ENCODE measurements at regions not wholly inside any gene's neighbourhood (a gene's known extent, or its start where the extent isn't known, plus 50 kb on each side); places are given as distances from the start of the nearest gene placed in this dataset.
"Not testable (repeated sequence)": the region's sequence is repeated elsewhere in the genome, so short reads cannot be mapped to it uniquely, and the experiment has no call there.

DNA sequence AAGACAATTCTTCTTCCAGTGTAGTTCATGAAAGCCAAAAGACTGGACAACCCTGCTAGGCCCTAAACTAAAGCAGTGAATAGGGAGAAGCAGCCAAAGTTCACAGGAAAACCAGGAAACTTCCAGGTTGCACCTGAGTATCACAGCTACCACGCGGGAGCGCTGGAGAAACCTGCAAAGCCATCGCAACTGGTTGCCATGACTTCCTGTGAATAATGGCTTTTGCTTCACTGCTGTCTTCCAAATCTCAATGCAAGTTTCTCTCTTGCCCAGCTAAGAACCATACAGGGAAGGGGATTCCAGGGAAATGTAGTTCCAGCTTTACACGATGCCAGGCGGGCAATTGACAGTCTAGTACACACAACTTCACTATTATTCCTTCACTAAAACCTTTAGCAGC, 114.1 kb downstream of the GXYLT1 start:
- Histone ChIP-seq H3K27me3 (replicated peaks in 1 of 2; ENCODE audit: control insufficient read depth in 2 of 2, extremely low read depth in 1 of 2, insufficient read depth in 2 of 2, low read length in 1 of 2) (no peaks in the 10 kb centered on the region), H3K9me3 (no peaks in the 10 kb centered on the region), H3K36me3 (ENCODE audit: control insufficient read depth in 2 of 2, extremely low read depth in 1 of 2, insufficient read depth in 1 of 2, low read length in 1 of 2) (no peaks in the 10 kb centered on the region), H3K27ac (ENCODE audit: low read length) (no peak overlapping the region), H3K4me1 (ENCODE audit: control insufficient read depth in 1 of 2, extremely low read depth in 1 of 2, insufficient read depth in 2 of 2, low read length in 2 of 2) (no peaks in the 10 kb centered on the region), H3K4me3 (ENCODE audit: control insufficient read depth in 1 of 2, extremely low read depth in 1 of 2, low read length in 1 of 2) (no peak overlapping the region)
- 94% methylated on average over 6 of the region's 6 CpGs for WGBS (ENCODE audit: insufficient coverage)
- Mint-ChIP-seq H3K4me1 (no peaks in the 10 kb centered on the region), H3K9me3 (no peaks in the 10 kb centered on the region), H3K4me3 (no peak overlapping the region), H3K27me3 (no peaks in the 10 kb centered on the region), H3K27ac (no peak overlapping the region), H3K36me3 (no peaks in the 10 kb centered on the region)
- DNase-seq (no peak), ATAC-seq (replicated peaks in 1 of 4) (no peak)
- POLR2A ChIA-PET: interaction anchor here in 1 of 2 donors (0.6 kb wide), 1 partner anchor 27 kb away, joined by 4 read pairs; no protein-coding TSS in a partner anchor
- CTCF ChIA-PET: interaction anchor here (0.6 to 1.1 kb wide), 2 partner anchors 10 to 824 kb away, joined by 3 to 4 read pairs; no protein-coding TSS in a partner anchor

- POLR2A ChIA-PET: no interaction called here
- Mint-ChIP-seq H3K4me3 (no peak overlapping the region), H3K36me3 (no peaks in the 10 kb centered on the region), H3K27me3 (peaks cover 0 to 8% of the 10 kb centered on the region in 2 donors), H3K4me1 (peaks cover 8 to 13% (median 9%) of the 10 kb centered on the region in 3 donors), H3K9me3 (no peaks in the 10 kb centered on the region), H3K27ac (no peak overlapping the region)
- Histone ChIP-seq H3K4me3 (ENCODE audit: control insufficient read depth in 1 of 2, extremely low read depth in 1 of 2, low read length in 1 of 2) (no peak overlapping the region), H3K27me3 (replicated peaks in 1 of 2; ENCODE audit: control insufficient read depth in 2 of 2, extremely low read depth in 1 of 2, insufficient read depth in 2 of 2, low read length in 1 of 2) (peaks cover 0 to 5% of the 10 kb centered on the region in 2 experiments), H3K4me1 (ENCODE audit: control insufficient read depth in 1 of 2, extremely low read depth in 1 of 2, insufficient read depth in 2 of 2, low read length in 2 of 2) (peaks cover 0 to 6% of the 10 kb centered on the region in 2 experiments), H3K9me3 (no peaks in the 10 kb centered on the region), H3K36me3 (ENCODE audit: control insufficient read depth in 2 of 2, extremely low read depth in 1 of 2, insufficient read depth in 1 of 2, low read length in 1 of 2) (no peaks in the 10 kb centered on the region), H3K27ac (ENCODE audit: low read length) (no peak overlapping the region)
- no CpG with 5 or more reads among the region's 5 CpGs for WGBS (ENCODE audit: insufficient coverage)
- ATAC-seq (replicated peaks in 1 of 4): no peak
- CTCF ChIA-PET: interaction anchor here in 1 of 2 donors (0.6 kb wide), 1 partner anchor 76 kb away, joined by 4 read pairs; no protein-coding TSS in a partner anchor
- DNase-seq: no peak
Measured at GRCh38 chr12:42027546-42027945, 117.1 kb downstream of the GXYLT1 start.

GRCh38 chr12:42024495-42024830, 120.2 kb downstream of the GXYLT1 start:
- H3K27me3 Mint-ChIP-seq: peaks cover 0 to 10% of the 10 kb centered on the region in 2 donors
- no peak overlapping the region for H3K27ac ChIP-seq (ENCODE audit: low read length)
- POLR2A ChIA-PET: interaction anchor here in 1 of 2 donors (0.5 to 0.6 kb wide), 2 partner anchors 105 to 1030 kb away, joined by 3 read pairs; no protein-coding TSS in a partner anchor
- WGBS (ENCODE audit: insufficient coverage): no CpG with 5 or more reads among the region's 3 CpGs
- H3K4me1 ChIP-seq (ENCODE audit: control insufficient read depth in 1 of 2, extremely low read depth in 1 of 2, insufficient read depth in 2 of 2, low read length in 2 of 2): peaks cover 0 to 6% of the 10 kb centered on the region in 2 experiments
- H3K36me3 Mint-ChIP-seq: no peaks in the 10 kb centered on the region
- no peak overlapping the region for H3K4me3 ChIP-seq (ENCODE audit: control insufficient read depth in 1 of 2, extremely low read depth in 1 of 2, low read length in 1 of 2)
- no peaks in the 10 kb centered on the region for H3K9me3 Mint-ChIP-seq
- no peaks in the 10 kb centered on the region for H3K9me3 ChIP-seq
- CTCF ChIA-PET: interaction anchor here (0.5 to 4.2 kb wide), 10 partner anchors 10 to 1078 kb away, joined by 3 to 19 read pairs (median 4); no protein-coding TSS in a partner anchor
- H3K4me3 Mint-ChIP-seq: peak overlapping the region; percentile 59 to 72 (median 63)
- DNase-seq (no peak), ATAC-seq (replicated peaks in 1 of 4) (no peak)
- H3K36me3 ChIP-seq (ENCODE audit: control insufficient read depth in 2 of 2, extremely low read depth in 1 of 2, insufficient read depth in 1 of 2, low read length in 1 of 2): no peaks in the 10 kb centered on the region
- peaks cover 8 to 13% (median 9%) of the 10 kb centered on the region in 3 donors for H3K4me1 Mint-ChIP-seq
- H3K27me3 ChIP-seq (replicated peaks in 1 of 2; ENCODE audit: control insufficient read depth in 2 of 2, extremely low read depth in 1 of 2, insufficient read depth in 2 of 2, low read length in 1 of 2): peaks cover 0 to 7% of the 10 kb centered on the region in 2 experiments
- no peak overlapping the region for H3K27ac Mint-ChIP-seq

GRCh38 chr12:42023733-42024494, 120.8 kb downstream of the GXYLT1 start:
- peak overlapping the region in 1 of 2 donors; percentile 13 for H3K4me3 ChIP-seq (ENCODE audit: control insufficient read depth in 1 of 2, extremely low read depth in 1 of 2, low read length in 1 of 2)
- POLR2A ChIA-PET: interaction anchor here in 1 of 2 donors (0.5 to 0.6 kb wide), 2 partner anchors 104 to 1029 kb away, joined by 3 read pairs; no protein-coding TSS in a partner anchor

GRCh38 chr12:42021937-42022336, 122.7 kb downstream of the GXYLT1 start:
- H3K4me1 ChIP-seq (ENCODE audit: control insufficient read depth in 1 of 2, extremely low read depth in 1 of 2, insufficient read depth in 2 of 2, low read length in 2 of 2); H3K4me3 Mint-ChIP-seq; H3K4me3 ChIP-seq (ENCODE audit: control insufficient read depth in 1 of 2, extremely low read depth in 1 of 2, low read length in 1 of 2); H3K27ac ChIP-seq (ENCODE audit: low read length); H3K9me3 Mint-ChIP-seq; H3K36me3 ChIP-seq (ENCODE audit: control insufficient read depth in 2 of 2, extremely low read depth in 1 of 2, insufficient read depth in 1 of 2, low read length in 1 of 2); H3K36me3 Mint-ChIP-seq; ATAC-seq (replicated peaks in 1 of 4); H3K9me3 ChIP-seq; H3K27ac Mint-ChIP-seq; POLR2A ChIA-PET; DNase-seq: not testable (repeated sequence)
- 100% methylated on average over 2 of the region's 9 CpGs for WGBS (ENCODE audit: insufficient coverage)
- H3K27me3 Mint-ChIP-seq: peaks cover 1 to 14% of the 10 kb centered on the region in 2 donors
- H3K27me3 ChIP-seq (replicated peaks in 1 of 2; ENCODE audit: control insufficient read depth in 2 of 2, extremely low read depth in 1 of 2, insufficient read depth in 2 of 2, low read length in 1 of 2): peaks cover 0 to 17% of the 10 kb centered on the region in 2 experiments
- CTCF ChIA-PET: interaction anchor here (0.7 kb wide), 2 partner anchors 274 to 310 kb away, joined by 5 read pairs; no protein-coding TSS in a partner anchor
- peaks cover 8 to 13% (median 9%) of the 10 kb centered on the region in 3 donors for H3K4me1 Mint-ChIP-seq

More at GRCh38 chr12:42023733-42024494, 120.8 kb downstream of the GXYLT1 start:
- Mint-ChIP-seq H3K36me3 (no peaks in the 10 kb centered on the region), H3K27me3 (peaks cover 0 to 10% of the 10 kb centered on the region in 2 donors), H3K4me1 (peaks cover 8 to 13% (median 9%) of the 10 kb centered on the region in 3 donors), H3K4me3 (peak overlapping the region; percentile 59 to 72 (median 63)), H3K9me3 (no peaks in the 10 kb centered on the region), H3K27ac (no peak overlapping the region)
- peaks cover 0 to 7% of the 10 kb centered on the region in 2 experiments for H3K27me3 ChIP-seq (replicated peaks in 1 of 2; ENCODE audit: control insufficient read depth in 2 of 2, extremely low read depth in 1 of 2, insufficient read depth in 2 of 2, low read length in 1 of 2)
- H3K4me1 ChIP-seq (ENCODE audit: control insufficient read depth in 1 of 2, extremely low read depth in 1 of 2, insufficient read depth in 2 of 2, low read length in 2 of 2): peaks cover 0 to 6% of the 10 kb centered on the region in 2 experiments
- CTCF ChIA-PET: interaction anchor here (0.6 to 4.2 kb wide), 11 partner anchors 9 to 1078 kb away, joined by 3 to 19 read pairs (median 4); no protein-coding TSS in a partner anchor
- 31% methylated on average over 13 of the region's 25 CpGs for WGBS (ENCODE audit: insufficient coverage)
- no peaks in the 10 kb centered on the region for H3K9me3 ChIP-seq
- ATAC-seq (replicated peaks in 1 of 4) (peak; percentile 81 to 91 (median 82)), DNase-seq (peak; percentile 24 to 78 (median 57))
- H3K27ac ChIP-seq (ENCODE audit: low read length): no peak overlapping the region
- H3K36me3 ChIP-seq (ENCODE audit: control insufficient read depth in 2 of 2, extremely low read depth in 1 of 2, insufficient read depth in 1 of 2, low read length in 1 of 2): no peaks in the 10 kb centered on the region

- WGBS (ENCODE audit: insufficient coverage): 100% methylated on average over 1 of the region's 4 CpGs
- Histone ChIP-seq H3K9me3 (no peaks in the 10 kb centered on the region), H3K4me1 (ENCODE audit: control insufficient read depth in 1 of 2, extremely low read depth in 1 of 2, insufficient read depth in 2 of 2, low read length in 2 of 2) (peaks cover 0 to 6% of the 10 kb centered on the region in 2 experiments), H3K36me3 (ENCODE audit: control insufficient read depth in 2 of 2, extremely low read depth in 1 of 2, insufficient read depth in 1 of 2, low read length in 1 of 2) (no peaks in the 10 kb centered on the region), H3K27me3 (replicated peaks in 1 of 2; ENCODE audit: control insufficient read depth in 2 of 2, extremely low read depth in 1 of 2, insufficient read depth in 2 of 2, low read length in 1 of 2) (peaks cover 0 to 17% of the 10 kb centered on the region in 2 experiments), H3K4me3 (ENCODE audit: control insufficient read depth in 1 of 2, extremely low read depth in 1 of 2, low read length in 1 of 2) (no peak overlapping the region), H3K27ac (ENCODE audit: low read length) (no peak overlapping the region)
- ChIA-PET CTCF (interaction anchor here (0.7 kb wide), 3 partner anchors 53 to 311 kb away, joined by 5 to 6 read pairs (median 5); no protein-coding TSS in a partner anchor), POLR2A (no interaction called here)
- Mint-ChIP-seq H3K9me3 (no peaks in the 10 kb centered on the region), H3K36me3 (no peaks in the 10 kb centered on the region), H3K4me1 (peaks cover 8 to 13% (median 9%) of the 10 kb centered on the region in 3 donors), H3K27ac (no peak overlapping the region), H3K4me3 (no peak overlapping the region), H3K27me3 (peaks cover 4 to 14% of the 10 kb centered on the region in 2 donors)
- no peak for DNase-seq
- no peak for ATAC-seq (replicated peaks in 1 of 4)
Measured at GRCh38 chr12:42021469-42021868, 123.2 kb downstream of the GXYLT1 start.

Data from T-cell (primary cell).